LNCaP clone FGC (cell line): ENCODE measurements at regions not wholly inside any gene's neighbourhood (a gene's known extent, or its start where the extent isn't known, plus 50 kb on each side); places are given as distances from the start of the nearest gene placed in this dataset.
"Not testable (repeated sequence)": the region's sequence is repeated elsewhere in the genome, so short reads cannot be mapped to it uniquely, and the experiment has no call there.

Experiments
- DNase-seq: peaks from one replicate; pipeline ENCODE4 v3.0.0-alpha.2; 2011; ENCODE audit warnings: low read depth
- H3K4me3 ChIP-seq: 2 replicates; pipeline ENCODE4 v1.5.1; 2011; ENCODE audit warnings: mild to moderate bottlenecking, low read depth, low read length, control low read depth
- TF ChIP-seq, protein P1 (sequence below): IDR thresholded peaks from 2 replicates; pipeline ENCODE4 v1.5.1; 2012; ENCODE audit warnings: mild to moderate bottlenecking; ENCODE audit not compliant: control insufficient read depth, insufficient read depth; ENCODE audit errors: extremely low read depth

DNA sequence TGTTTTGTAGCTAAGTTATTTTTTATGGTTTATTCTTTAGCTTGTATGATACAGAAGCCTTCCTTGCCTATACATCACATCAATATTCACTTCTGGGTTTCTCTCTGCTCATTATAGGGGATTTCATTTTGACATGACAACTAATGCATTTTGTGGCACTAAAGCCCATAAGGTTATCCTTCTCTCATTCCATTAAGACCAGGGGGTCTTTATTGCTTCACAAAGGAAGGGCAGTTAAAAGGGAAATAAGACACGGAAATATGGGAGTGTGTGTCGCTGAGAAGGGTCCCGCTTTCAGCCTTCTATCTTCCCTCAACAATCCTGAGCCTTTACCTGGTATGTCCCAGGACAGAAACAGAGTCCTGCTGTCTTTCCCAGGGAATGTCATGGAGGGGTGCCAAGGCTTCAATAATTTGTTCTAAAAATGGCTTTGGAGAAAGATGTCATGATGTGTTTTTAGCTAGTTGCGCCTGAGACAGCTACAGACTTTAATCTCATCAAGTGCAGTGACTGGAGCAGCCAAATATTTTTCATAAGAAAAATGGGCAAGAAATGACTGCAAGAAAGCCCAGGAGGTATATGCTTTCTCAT, 1145.4 kb upstream of the TMEM132C start:
- H3K4me3 ChIP-seq: no peak overlapping the region
- TF ChIP-seq, protein P1, sequence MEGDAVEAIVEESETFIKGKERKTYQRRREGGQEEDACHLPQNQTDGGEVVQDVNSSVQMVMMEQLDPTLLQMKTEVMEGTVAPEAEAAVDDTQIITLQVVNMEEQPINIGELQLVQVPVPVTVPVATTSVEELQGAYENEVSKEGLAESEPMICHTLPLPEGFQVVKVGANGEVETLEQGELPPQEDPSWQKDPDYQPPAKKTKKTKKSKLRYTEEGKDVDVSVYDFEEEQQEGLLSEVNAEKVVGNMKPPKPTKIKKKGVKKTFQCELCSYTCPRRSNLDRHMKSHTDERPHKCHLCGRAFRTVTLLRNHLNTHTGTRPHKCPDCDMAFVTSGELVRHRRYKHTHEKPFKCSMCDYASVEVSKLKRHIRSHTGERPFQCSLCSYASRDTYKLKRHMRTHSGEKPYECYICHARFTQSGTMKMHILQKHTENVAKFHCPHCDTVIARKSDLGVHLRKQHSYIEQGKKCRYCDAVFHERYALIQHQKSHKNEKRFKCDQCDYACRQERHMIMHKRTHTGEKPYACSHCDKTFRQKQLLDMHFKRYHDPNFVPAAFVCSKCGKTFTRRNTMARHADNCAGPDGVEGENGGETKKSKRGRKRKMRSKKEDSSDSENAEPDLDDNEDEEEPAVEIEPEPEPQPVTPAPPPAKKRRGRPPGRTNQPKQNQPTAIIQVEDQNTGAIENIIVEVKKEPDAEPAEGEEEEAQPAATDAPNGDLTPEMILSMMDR: no peak
- DNase-seq: no peak

DNA sequence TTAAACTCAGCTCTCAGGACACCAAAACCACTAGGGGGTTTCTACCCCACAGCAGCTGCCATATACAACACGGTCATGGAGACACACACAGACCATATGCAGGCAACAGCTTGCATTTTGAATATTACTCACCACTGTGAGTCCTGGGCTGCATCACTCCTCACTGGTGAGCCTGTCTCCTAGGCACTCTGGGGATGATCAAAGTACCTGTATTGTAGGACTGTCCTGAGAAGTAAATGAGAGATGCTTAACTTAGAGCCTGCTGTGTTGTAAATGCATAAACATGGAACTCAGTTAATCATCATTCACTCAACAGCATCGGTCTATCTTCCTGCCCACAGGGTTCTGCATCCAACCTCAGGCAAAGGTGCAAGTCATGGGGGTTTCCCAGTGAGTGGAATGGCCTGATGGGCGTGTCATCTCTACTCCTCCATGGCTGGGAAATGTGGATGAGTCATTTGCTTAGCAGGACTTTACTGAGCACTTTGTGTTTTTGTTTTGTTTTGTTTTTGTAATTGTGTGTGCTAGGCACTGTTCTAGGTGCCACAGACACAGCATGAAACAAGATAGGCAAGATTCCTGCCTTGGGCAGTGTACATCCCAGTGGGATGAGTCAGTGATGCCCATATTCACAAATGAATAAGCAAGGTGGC, 1141.2 kb upstream of the TMEM132C start:
- no peak for DNase-seq
- no peak overlapping the region for H3K4me3 ChIP-seq
- TF ChIP-seq, protein P1: no peak

DNA sequence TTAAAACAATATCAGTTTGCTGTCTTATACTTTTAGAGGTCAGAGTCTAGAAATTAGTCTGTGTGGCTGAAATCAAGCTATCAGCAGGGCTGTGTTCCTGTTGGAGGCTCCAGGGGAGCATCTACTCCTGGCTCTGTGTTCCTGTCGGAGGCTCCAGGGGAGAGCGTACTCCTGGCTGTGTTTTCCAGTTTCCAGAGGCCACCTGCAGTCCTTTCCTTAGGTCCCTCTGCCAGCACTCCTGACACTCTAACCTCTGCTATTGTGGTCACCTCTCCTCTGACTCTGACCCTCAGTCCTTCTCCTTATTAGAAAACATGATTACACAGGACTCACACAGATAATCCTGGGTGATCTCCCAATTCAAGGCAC, 1140.7 kb upstream of the TMEM132C start:
- H3K4me3 ChIP-seq: no peak overlapping the region
- TF ChIP-seq, protein P1: no peak
- DNase-seq: no peak

DNA sequence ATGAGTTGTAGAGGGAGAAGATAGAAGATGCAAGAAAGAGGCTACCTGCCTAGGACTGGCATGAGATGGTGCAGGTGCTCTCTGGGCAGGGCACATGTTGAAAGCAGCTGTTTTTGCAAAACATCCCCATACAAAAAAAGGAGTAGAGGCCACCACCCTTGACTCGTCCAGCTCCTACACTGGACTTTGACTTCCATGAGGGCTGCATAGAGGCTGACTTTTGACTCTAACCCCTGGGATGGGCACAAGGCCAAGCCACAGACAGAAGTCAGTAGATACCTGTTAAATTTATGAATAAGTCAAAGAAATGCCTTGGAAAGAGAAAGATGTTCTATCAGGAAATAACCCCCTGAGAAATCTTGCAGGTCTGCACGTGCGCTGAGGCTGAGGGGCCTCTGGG, 1139.1 kb upstream of the TMEM132C start:
- TF ChIP-seq, protein P1: no peak
- DNase-seq: no peak
- no peak overlapping the region for H3K4me3 ChIP-seq

DNA sequence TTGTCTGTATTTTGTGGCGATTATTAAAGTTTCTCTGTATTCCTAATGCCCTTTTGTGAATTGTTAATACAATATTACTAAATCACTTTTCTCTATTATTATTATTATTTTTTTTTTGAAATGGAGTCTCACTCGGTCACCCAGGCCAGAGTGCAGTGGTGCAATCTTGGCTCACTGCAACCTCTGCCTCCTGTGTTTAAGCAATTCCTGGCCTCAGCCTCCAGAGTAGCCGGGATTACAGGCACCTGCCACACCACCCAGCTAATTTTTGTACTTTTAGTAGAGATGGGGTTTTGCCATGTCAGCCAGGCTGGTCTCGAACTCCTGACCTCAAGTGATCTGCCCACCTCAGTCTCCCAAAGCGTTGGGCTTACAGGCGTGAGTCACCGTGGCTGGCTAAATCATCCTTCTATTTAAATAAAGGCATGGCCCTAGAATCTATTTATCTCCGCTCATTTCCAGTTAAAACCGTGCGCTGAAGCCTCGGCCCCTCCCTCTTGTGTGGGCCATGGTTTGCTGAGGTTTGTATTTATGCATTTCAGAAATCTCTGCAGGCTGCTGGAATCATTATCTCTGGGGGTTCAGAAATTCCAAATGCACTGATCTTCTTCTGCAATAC, 1136.4 kb upstream of the TMEM132C start:
- TF ChIP-seq, protein P1: no peak
- no peak for DNase-seq
- no peak overlapping the region for H3K4me3 ChIP-seq

DNA sequence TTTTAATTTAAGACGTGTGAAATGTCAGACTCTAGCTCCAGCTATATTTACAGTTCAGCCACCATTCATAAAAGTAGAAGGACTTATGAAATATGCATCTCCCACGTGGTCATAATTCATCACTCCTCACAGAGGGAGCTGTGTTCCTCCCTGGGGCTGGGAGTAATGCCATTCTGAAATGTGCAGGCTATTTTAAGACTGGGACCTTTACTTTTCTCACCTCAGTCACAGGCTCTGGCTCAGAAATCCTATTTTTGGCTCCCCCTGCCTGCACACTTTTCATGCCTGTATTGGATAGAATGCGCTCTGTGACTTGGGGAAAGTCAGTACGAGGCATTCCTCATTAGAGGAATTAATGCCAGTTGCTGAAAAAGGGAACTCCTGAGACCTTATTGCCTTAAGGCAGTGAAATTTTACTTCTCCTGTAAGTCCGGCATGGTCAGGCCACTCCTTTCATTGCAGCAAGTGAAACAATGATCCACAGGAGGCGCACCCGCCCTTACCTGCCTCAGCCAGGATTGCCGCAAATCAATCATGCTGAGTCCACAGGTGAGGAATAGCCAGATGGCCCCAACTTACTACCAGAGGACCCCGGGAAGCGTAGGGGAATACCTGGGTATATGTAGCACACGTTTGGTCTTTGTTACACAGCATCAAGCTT, 1133.2 kb upstream of the TMEM132C start:
- no peak for DNase-seq
- TF ChIP-seq, protein P1: no peak
- no peak overlapping the region for H3K4me3 ChIP-seq

DNA sequence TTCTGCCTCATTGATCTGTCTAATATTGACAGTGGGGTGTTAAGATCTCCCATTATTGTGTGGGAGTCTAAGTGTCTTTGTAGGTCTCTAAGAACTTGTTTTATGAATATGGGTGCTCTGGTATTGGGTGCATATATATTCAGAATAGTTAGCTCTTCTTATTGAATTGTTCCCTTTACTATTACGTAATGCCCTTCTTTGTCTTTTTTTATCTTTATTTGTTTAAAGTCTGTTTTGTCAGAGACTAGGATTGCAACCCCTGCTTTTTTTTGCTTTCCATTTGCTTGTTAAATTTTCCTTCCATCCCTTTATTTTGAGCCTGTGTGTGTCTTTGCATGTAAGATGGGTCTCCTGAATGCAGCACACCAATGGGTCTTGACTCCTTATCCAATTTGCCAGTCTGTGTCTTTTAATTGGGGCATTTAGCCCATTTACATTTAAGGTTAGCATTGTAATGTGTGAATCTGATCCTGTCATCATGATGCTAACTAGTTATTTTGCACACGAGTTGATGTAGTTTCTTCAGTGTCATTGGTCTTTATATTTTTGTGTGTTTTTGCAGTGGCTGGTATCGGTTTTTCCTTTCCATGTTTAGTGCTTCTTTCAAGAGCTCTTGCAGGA, 1126.0 kb upstream of the TMEM132C start:
- not testable (repeated sequence) for DNase-seq, H3K4me3 ChIP-seq
